Activated CD8-positive, alpha-beta T cell treated with anti-CD3 and anti-CD28 coated beads, Interleukin-2, amount 10 ng/mL, durations not matched to agents 7 days and 5 days (primary cell): ENCODE measurements at regions not wholly inside any gene's neighbourhood (a gene's known extent, or its start where the extent isn't known, plus 50 kb on each side); places are given as distances from the start of the nearest gene placed in this dataset.

Source experiments
- ATAC-seq: fragments of 150-1000 bp; cut with Tn5 transposase; one replicate; pipeline ENCODE4 v1.10.0; 2021; ENCODE audit warnings: moderate library complexity
- CTCF ChIA-PET: fragments of 350-600 bp; sonication (Branson Sonifier 250); formaldehyde crosslinking; loops from one replicate; lab custom pipeline; 2021; ENCODE audit warnings: antibody characterized with exemption; lab: Charles Lee
- POLR2A ChIA-PET: fragments of 350-600 bp; sonication (Branson Sonifier 250); formaldehyde crosslinking; loops from one replicate; lab custom pipeline; 2021; ENCODE audit warnings: antibody characterized with exemption; lab: Charles Lee
- DNase-seq: peaks from one replicate; pipeline ENCODE4 v3.0.0-alpha.2; 2020
- H3K27ac Mint-ChIP-seq: one replicate; pipeline ENCODE4 v1.8.0; 2021; ENCODE audit warnings: mild to moderate bottlenecking, mixed read lengths
- H3K27me3 Mint-ChIP-seq: one replicate; pipeline ENCODE4 v1.8.0; 2021; ENCODE audit warnings: low read depth, mixed read lengths
- H3K36me3 Mint-ChIP-seq: one replicate; pipeline ENCODE4 v1.8.0; 2021; ENCODE audit warnings: low read depth, mixed read lengths
- H3K4me1 Mint-ChIP-seq: one replicate; pipeline ENCODE4 v1.8.0; 2021; ENCODE audit warnings: low read depth, mixed read lengths
- H3K4me3 Mint-ChIP-seq: one replicate; pipeline ENCODE4 v1.8.0; 2021; ENCODE audit warnings: mild to moderate bottlenecking, mixed read lengths
- H3K9me3 Mint-ChIP-seq: one replicate; pipeline ENCODE4 v1.8.0; 2022; ENCODE audit warnings: mixed read lengths; ENCODE audit not compliant: insufficient read depth

DNA sequence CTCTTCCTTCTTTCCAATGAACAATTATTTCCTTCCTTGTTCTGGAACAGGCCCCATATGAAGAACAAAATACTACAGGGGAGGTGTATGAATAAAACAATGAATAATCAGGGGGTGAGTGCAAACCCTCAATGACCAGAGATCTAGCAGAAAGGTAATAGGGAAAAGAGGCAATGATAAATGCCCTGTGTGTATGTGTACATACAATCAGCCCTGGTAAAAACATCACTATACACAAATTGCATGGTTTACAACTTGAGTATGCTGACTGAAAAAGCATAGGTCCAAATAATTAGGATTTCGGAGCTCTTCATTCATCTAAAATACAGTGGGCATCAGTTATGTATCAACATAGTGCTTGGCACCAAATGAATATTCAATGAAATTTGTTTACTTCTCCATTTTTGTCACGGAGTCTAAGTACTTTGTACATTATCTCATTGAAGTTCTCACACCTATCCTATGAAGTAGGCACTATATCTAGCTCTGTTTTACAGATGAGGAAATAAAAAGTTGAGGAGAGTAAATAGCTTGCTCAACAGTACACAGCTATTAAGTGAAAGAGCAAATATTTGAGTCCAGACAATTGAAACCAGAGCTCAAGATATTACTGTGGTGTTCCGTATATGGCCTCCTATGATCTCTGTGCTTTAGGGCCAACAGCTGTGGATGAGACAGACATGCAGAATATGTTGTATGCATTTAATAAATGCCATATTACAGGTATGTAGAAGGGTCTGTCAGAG is 1065.4 kb downstream of the SORCS3 start:
- H3K4me3 Mint-ChIP-seq: no peak overlapping the region
- POLR2A ChIA-PET: no interaction called here
- ATAC-seq: no peak

DNA sequence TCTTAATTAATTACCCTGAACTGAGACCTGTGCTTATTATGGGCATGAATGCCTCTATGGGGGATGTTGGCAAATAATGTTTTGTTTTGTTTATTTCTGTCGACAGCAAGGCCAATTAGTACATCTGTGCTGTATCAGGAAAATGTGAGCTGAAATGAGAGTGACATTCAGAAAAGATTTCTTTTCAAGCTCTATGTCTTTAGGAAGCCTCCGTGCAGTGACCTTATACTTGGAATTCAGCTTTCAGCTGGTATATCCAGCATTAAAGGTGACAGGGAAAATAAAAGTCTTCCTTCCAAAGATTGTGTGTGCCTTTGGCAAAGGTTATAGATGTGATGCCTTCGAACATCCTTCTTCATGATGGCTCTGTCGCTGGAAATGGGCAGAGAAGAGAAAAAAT is 1061.1 kb downstream of the SORCS3 start:
- no peaks in the 10 kb centered on the region for H3K36me3 Mint-ChIP-seq
- no peak overlapping the region for H3K27ac Mint-ChIP-seq
- H3K4me3 Mint-ChIP-seq: no peak overlapping the region
- no peaks in the 10 kb centered on the region for H3K27me3 Mint-ChIP-seq
- no peaks in the 10 kb centered on the region for H3K4me1 Mint-ChIP-seq
- DNase-seq (no peak), ATAC-seq (no peak)
- ChIA-PET CTCF (no interaction called here), POLR2A (no interaction called here)
- H3K9me3 Mint-ChIP-seq: no peaks in the 10 kb centered on the region

More for the DNA sequence above, 1065.4 kb downstream of the SORCS3 start:
- Mint-ChIP-seq H3K9me3 (no peaks in the 10 kb centered on the region), H3K27me3 (no peaks in the 10 kb centered on the region), H3K27ac (no peak overlapping the region), H3K4me1 (no peaks in the 10 kb centered on the region), H3K36me3 (no peaks in the 10 kb centered on the region)
- CTCF ChIA-PET: no interaction called here
- no peak for DNase-seq

DNA sequence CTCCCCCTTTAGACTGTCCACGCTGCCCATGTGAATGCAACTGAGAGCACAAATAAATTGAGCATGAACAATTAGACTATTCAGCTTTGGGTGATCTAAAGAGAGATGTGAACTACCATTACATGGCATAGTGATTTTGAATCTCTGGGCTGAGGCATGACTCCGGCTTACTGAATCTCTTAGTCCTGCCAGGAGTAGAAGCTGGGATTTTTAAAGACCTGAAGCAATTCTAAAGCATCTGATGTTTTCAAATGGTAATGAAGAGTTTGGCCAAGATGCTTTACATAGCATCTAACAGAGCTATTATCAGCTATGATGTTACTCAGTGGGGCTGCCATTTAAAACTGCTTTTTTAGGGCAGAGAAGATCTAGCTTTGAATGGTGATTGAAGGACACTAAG is 1059.1 kb downstream of the SORCS3 start:
- H3K36me3 Mint-ChIP-seq: no peaks in the 10 kb centered on the region
- H3K27ac Mint-ChIP-seq: no peak overlapping the region
- no peaks in the 10 kb centered on the region for H3K9me3 Mint-ChIP-seq
- no peak overlapping the region for H3K4me3 Mint-ChIP-seq
- no peaks in the 10 kb centered on the region for H3K4me1 Mint-ChIP-seq
- ChIA-PET POLR2A (no interaction called here), CTCF (no interaction called here)
- no peaks in the 10 kb centered on the region for H3K27me3 Mint-ChIP-seq
- ATAC-seq: no peak
- DNase-seq: no peak

GRCh38 chr10:105699504-105699903 is 1058.4 kb downstream of the SORCS3 start:
- Mint-ChIP-seq H3K27ac (no peak overlapping the region), H3K4me3 (no peak overlapping the region), H3K36me3 (no peaks in the 10 kb centered on the region), H3K4me1 (no peaks in the 10 kb centered on the region), H3K9me3 (no peaks in the 10 kb centered on the region), H3K27me3 (no peaks in the 10 kb centered on the region)
- DNase-seq (no peak), ATAC-seq (no peak)
- CTCF ChIA-PET: no interaction called here
- POLR2A ChIA-PET: no interaction called here

- H3K9me3 Mint-ChIP-seq: no peaks in the 10 kb centered on the region
- no peaks in the 10 kb centered on the region for H3K36me3 Mint-ChIP-seq
Measured at GRCh38 chr10:105698592-105698991, 1057.5 kb downstream of the SORCS3 start.

GRCh38 chr10:105697290-105697780 is 1056.2 kb downstream of the SORCS3 start:
- Mint-ChIP-seq H3K4me3 (no peak overlapping the region), H3K9me3 (no peaks in the 10 kb centered on the region), H3K27me3 (no peaks in the 10 kb centered on the region), H3K36me3 (no peaks in the 10 kb centered on the region), H3K4me1 (no peaks in the 10 kb centered on the region), H3K27ac (no peak overlapping the region)
- ChIA-PET POLR2A (no interaction called here), CTCF (no interaction called here)
- DNase-seq (no peak), ATAC-seq (no peak)

More at GRCh38 chr10:105698592-105698991, 1057.5 kb downstream of the SORCS3 start:
- no peak overlapping the region for H3K27ac Mint-ChIP-seq
- no peak overlapping the region for H3K4me3 Mint-ChIP-seq
- ChIA-PET POLR2A (no interaction called here), CTCF (no interaction called here)
- DNase-seq (no peak), ATAC-seq (no peak)
- H3K27me3 Mint-ChIP-seq: no peaks in the 10 kb centered on the region
- no peaks in the 10 kb centered on the region for H3K4me1 Mint-ChIP-seq

DNA sequence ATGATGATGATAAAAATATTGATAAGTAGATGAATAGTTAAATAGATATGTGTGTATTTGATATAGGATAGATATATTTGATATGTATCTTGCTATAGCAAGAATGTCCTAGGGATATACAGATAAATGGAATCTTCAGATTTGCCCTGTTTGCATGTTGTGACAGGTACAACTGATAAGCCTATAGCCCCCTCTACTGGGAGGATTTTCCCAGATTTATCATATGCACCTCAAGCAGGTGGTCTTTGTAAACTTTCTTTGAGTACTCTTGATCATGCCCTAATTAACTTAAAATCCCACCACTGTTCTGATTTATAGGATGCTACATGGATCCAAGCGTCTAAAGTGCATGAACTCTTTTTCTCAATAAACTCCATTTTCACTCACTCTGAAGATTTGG is 1050.7 kb downstream of the SORCS3 start:
- Mint-ChIP-seq H3K4me3 (no peak overlapping the region), H3K9me3 (no peaks in the 10 kb centered on the region), H3K4me1 (no peaks in the 10 kb centered on the region), H3K27ac (no peak overlapping the region), H3K27me3 (no peaks in the 10 kb centered on the region), H3K36me3 (no peaks in the 10 kb centered on the region)
- POLR2A ChIA-PET: no interaction called here
- DNase-seq (no peak), ATAC-seq (no peak)
- CTCF ChIA-PET: no interaction called here

GRCh38 chr10:105682911-105683310 is 1041.8 kb downstream of the SORCS3 start:
- H3K27ac Mint-ChIP-seq: no peak overlapping the region
- peaks cover 10% of the 10 kb centered on the region for H3K9me3 Mint-ChIP-seq
- ChIA-PET POLR2A (no interaction called here), CTCF (no interaction called here)
- H3K36me3 Mint-ChIP-seq: no peaks in the 10 kb centered on the region
- ATAC-seq (no peak), DNase-seq (no peak)
- H3K27me3 Mint-ChIP-seq: no peaks in the 10 kb centered on the region
- no peak overlapping the region for H3K4me3 Mint-ChIP-seq
- no peaks in the 10 kb centered on the region for H3K4me1 Mint-ChIP-seq

- CTCF ChIA-PET: no interaction called here
Measured at GRCh38 chr10:105681051-105681450, 1040.0 kb downstream of the SORCS3 start.

GRCh38 chr10:105679781-105680180 is 1038.7 kb downstream of the SORCS3 start:
- peaks cover 6% of the 10 kb centered on the region for H3K9me3 Mint-ChIP-seq
- ATAC-seq: no peak
- no peak overlapping the region for H3K4me3 Mint-ChIP-seq
- CTCF ChIA-PET: no interaction called here
- no peak overlapping the region for H3K27ac Mint-ChIP-seq
- no peak for DNase-seq
- no peaks in the 10 kb centered on the region for H3K27me3 Mint-ChIP-seq
- no peaks in the 10 kb centered on the region for H3K36me3 Mint-ChIP-seq
- POLR2A ChIA-PET: no interaction called here
- H3K4me1 Mint-ChIP-seq: no peaks in the 10 kb centered on the region

More at GRCh38 chr10:105681051-105681450, 1040.0 kb downstream of the SORCS3 start:
- Mint-ChIP-seq H3K9me3 (peaks cover 10% of the 10 kb centered on the region), H3K36me3 (no peaks in the 10 kb centered on the region), H3K4me1 (no peaks in the 10 kb centered on the region), H3K27me3 (no peaks in the 10 kb centered on the region), H3K27ac (no peak overlapping the region), H3K4me3 (no peak overlapping the region)
- POLR2A ChIA-PET: no interaction called here
- DNase-seq (no peak), ATAC-seq (no peak)

DNA sequence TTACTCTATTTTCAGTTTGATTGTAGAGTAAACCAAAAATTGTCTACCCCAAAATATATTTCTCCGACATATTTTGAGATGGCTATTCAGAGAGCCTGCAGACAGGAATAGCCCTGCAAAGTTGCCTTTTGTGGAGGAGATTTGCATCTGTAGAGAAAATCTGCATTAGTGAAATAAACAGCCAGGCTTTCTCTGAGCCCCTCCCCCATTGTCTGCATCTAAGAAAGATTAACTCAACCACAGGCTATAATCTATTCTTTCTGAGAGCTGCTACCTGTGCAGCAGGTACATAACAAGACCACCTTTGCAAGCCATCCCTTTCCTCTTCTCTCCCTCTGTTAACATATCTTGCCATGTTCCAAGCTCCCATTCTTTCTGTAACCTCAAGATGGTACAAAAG is 1034.2 kb downstream of the SORCS3 start:
- Mint-ChIP-seq H3K4me3 (no peak overlapping the region), H3K27me3 (no peaks in the 10 kb centered on the region), H3K9me3 (peaks cover 19% of the 10 kb centered on the region), H3K4me1 (no peaks in the 10 kb centered on the region), H3K27ac (no peak overlapping the region), H3K36me3 (no peaks in the 10 kb centered on the region)
- CTCF ChIA-PET: no interaction called here
- ATAC-seq (no peak), DNase-seq (no peak)
- POLR2A ChIA-PET: no interaction called here

DNA sequence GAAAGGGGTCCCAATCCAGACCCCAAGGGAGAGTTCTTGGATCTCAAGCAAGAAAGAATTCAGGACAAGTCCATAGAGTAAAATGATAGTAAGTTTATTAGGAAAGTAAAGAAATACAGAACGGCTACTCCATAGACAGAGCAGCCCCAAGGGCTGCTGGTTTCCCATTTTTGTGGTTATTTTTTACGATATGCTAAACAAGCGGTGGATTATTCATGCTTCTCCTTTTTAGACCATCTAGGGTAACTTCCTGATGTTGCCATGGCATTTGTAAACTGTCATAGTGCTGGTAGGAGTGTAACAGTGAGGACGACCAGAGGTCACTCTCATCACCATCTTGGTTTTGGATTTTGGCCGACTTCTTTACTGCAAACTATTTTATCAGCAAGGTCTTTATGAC is 1033.4 kb downstream of the SORCS3 start:
- ATAC-seq (no peak), DNase-seq (no peak)
- no peaks in the 10 kb centered on the region for H3K4me1 Mint-ChIP-seq
- H3K27ac Mint-ChIP-seq: no peak overlapping the region
- POLR2A ChIA-PET: no interaction called here
- H3K27me3 Mint-ChIP-seq: no peaks in the 10 kb centered on the region
- CTCF ChIA-PET: no interaction called here
- no peaks in the 10 kb centered on the region for H3K36me3 Mint-ChIP-seq
- H3K9me3 Mint-ChIP-seq: peaks cover 19% of the 10 kb centered on the region
- H3K4me3 Mint-ChIP-seq: no peak overlapping the region

- ATAC-seq: no peak
Measured at GRCh38 chr10:105658696-105659095, 1017.6 kb downstream of the SORCS3 start.

More at GRCh38 chr10:105658696-105659095, 1017.6 kb downstream of the SORCS3 start:
- CTCF ChIA-PET: no interaction called here
- no peaks in the 10 kb centered on the region for H3K4me1 Mint-ChIP-seq
- H3K4me3 Mint-ChIP-seq: no peak overlapping the region
- DNase-seq: no peak
- POLR2A ChIA-PET: no interaction called here
- no peaks in the 10 kb centered on the region for H3K36me3 Mint-ChIP-seq
- H3K9me3 Mint-ChIP-seq: no peaks in the 10 kb centered on the region
- no peaks in the 10 kb centered on the region for H3K27me3 Mint-ChIP-seq
- H3K27ac Mint-ChIP-seq: no peak overlapping the region
